GM12872 (cell line): ENCODE measurements at regions not wholly inside any gene's neighbourhood (a gene's known extent, or its start where the extent isn't known, plus 50 kb on each side); places are given as distances from the start of the nearest gene placed in this dataset.

Experiments used
- TF ChIP-seq, protein P1 (sequence below): IDR thresholded peaks from 3 replicates; pipeline ENCODE4 v1.5.1; 2011; ENCODE audit warnings: low read depth, mild to moderate bottlenecking, low read length, moderate library complexity; ENCODE audit not compliant: insufficient read depth

DNA sequence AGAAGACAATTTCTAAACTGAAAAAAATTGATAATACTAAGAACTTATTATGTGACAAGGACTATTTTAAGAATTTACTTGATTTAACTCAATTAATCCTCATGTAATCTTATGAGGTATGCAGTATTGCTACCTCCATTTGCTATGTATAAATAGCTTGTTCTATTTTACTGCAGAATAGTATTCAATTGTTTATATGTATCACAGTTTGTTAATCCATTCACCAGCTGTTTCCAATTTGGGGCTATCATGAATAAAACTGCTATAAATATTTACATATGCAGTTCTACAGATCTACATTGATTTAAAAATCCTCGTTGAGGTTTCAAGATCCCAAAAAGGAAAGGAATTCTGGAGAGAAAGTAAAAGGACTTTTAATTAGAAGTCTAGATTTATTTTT lies 54.8 kb upstream of the DOCK10 start:
- TF ChIP-seq, protein P1, sequence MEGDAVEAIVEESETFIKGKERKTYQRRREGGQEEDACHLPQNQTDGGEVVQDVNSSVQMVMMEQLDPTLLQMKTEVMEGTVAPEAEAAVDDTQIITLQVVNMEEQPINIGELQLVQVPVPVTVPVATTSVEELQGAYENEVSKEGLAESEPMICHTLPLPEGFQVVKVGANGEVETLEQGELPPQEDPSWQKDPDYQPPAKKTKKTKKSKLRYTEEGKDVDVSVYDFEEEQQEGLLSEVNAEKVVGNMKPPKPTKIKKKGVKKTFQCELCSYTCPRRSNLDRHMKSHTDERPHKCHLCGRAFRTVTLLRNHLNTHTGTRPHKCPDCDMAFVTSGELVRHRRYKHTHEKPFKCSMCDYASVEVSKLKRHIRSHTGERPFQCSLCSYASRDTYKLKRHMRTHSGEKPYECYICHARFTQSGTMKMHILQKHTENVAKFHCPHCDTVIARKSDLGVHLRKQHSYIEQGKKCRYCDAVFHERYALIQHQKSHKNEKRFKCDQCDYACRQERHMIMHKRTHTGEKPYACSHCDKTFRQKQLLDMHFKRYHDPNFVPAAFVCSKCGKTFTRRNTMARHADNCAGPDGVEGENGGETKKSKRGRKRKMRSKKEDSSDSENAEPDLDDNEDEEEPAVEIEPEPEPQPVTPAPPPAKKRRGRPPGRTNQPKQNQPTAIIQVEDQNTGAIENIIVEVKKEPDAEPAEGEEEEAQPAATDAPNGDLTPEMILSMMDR = no peak
